Parathyroid adenoma (tissue), 2 donors: ENCODE measurements at regions not wholly inside any gene's neighbourhood (a gene's known extent, or its start where the extent isn't known, plus 50 kb on each side); places are given as distances from the start of the nearest gene placed in this dataset.

ENCODE experiments used
- H2AFZ ChIP-seq: fragments of 300-600 bp; sonication (generic); one replicate; pipeline ENCODE4 v1.7.0; 2017; ENCODE audit warnings: antibody characterized with exemption, mild to moderate bottlenecking
- H3K27ac ChIP-seq: fragments of 300-600 bp; sonication (generic); one replicate; pipeline ENCODE4 v1.7.0; 2017
- H3K27me3 ChIP-seq: fragments of 300-600 bp; sonication (generic); one replicate; pipeline ENCODE4 v1.7.0; 2017; ENCODE audit warnings: low read length; ENCODE audit not compliant: control insufficient read depth, insufficient read depth
- H3K36me3 ChIP-seq: fragments of 300-600 bp; sonication (generic); one replicate; pipeline ENCODE4 v1.7.0; 2017; ENCODE audit warnings: low read length; ENCODE audit not compliant: control insufficient read depth, insufficient read depth
- H3K4me1 ChIP-seq: fragments of 300-600 bp; sonication (generic); one replicate; pipeline ENCODE4 v1.7.0; 2017; ENCODE audit warnings: control low read depth
- H3K4me2 ChIP-seq: fragments of 300-600 bp; sonication (generic); one replicate; pipeline ENCODE4 v1.7.0; 2017; ENCODE audit warnings: low read length
- H3K4me3 ChIP-seq: fragments of 300-600 bp; sonication (generic); one replicate; pipeline ENCODE4 v1.7.0; 2017; ENCODE audit warnings: low read depth, low read length
- H3K79me2 ChIP-seq: fragments of 300-600 bp; sonication (generic); one replicate; pipeline ENCODE4 v1.7.0; 2017; ENCODE audit warnings: control low read depth
- H3K9ac ChIP-seq: fragments of 300-600 bp; sonication (generic); one replicate; pipeline ENCODE4 v1.7.0; 2017; ENCODE audit warnings: mild to moderate bottlenecking
- H3K9me3 ChIP-seq: fragments of 300-600 bp; sonication (generic); one replicate; pipeline ENCODE4 v1.7.0; 2017; ENCODE audit warnings: low read length; ENCODE audit not compliant: control insufficient read depth
- CTCF ChIP-seq: fragments of 300-600 bp; sonication (generic); IDR thresholded peaks from one replicate; pipeline ENCODE4 v1.7.0; 2017; ENCODE audit warnings: antibody characterized with exemption, mild to moderate bottlenecking
- donor health status: primary hyperparathyroidism.

- no peak for TF ChIP-seq CTCF
- H3K9ac ChIP-seq = no peak overlapping the region
Measured at GRCh38 chr2:71988170-71988569, 159.5 kb downstream of the CYP26B1 start.

GRCh38 chr2:71976685-71977084 is 171.0 kb downstream of the CYP26B1 start:
- Histone ChIP-seq H3K4me2 (no peak overlapping the region), H3K9ac (no peak overlapping the region), H3K36me3 (no peaks in the 10 kb centered on the region), H3K4me1 (no peaks in the 10 kb centered on the region), H3K27ac (no peak overlapping the region), H3K27me3 (no peaks in the 10 kb centered on the region), H3K4me3 (no peak overlapping the region), H3K9me3 (no peaks in the 10 kb centered on the region), H3K79me2 (no peaks in the 10 kb centered on the region), H2AFZ (no peak overlapping the region)
- TF ChIP-seq CTCF = no peak

More at GRCh38 chr2:71988170-71988569, 159.5 kb downstream of the CYP26B1 start:
- Histone ChIP-seq H2AFZ (no peak overlapping the region), H3K27ac (no peak overlapping the region), H3K36me3 (no peaks in the 10 kb centered on the region), H3K79me2 (no peaks in the 10 kb centered on the region), H3K4me3 (no peak overlapping the region), H3K27me3 (no peaks in the 10 kb centered on the region), H3K4me1 (no peaks in the 10 kb centered on the region), H3K9me3 (no peaks in the 10 kb centered on the region), H3K4me2 (no peak overlapping the region)

GRCh38 chr2:71974846-71975245 is 172.8 kb downstream of the CYP26B1 start:
- H3K9me3 ChIP-seq = no peaks in the 10 kb centered on the region
- H3K4me3 ChIP-seq = no peak overlapping the region
- H3K4me2 ChIP-seq = no peak overlapping the region
- H3K79me2 ChIP-seq = no peaks in the 10 kb centered on the region
- H3K9ac ChIP-seq = no peak overlapping the region
- H3K36me3 ChIP-seq = no peaks in the 10 kb centered on the region
- H2AFZ ChIP-seq = no peak overlapping the region
- no peak for TF ChIP-seq CTCF
- H3K27ac ChIP-seq = no peak overlapping the region
- H3K27me3 ChIP-seq = no peaks in the 10 kb centered on the region
- H3K4me1 ChIP-seq = no peaks in the 10 kb centered on the region

GRCh38 chr2:71971493-71971892 is 176.2 kb downstream of the CYP26B1 start:
- H2AFZ ChIP-seq = no peak overlapping the region
- H3K9me3 ChIP-seq = no peaks in the 10 kb centered on the region
- H3K36me3 ChIP-seq = no peaks in the 10 kb centered on the region
- H3K9ac ChIP-seq = no peak overlapping the region
- H3K4me1 ChIP-seq = no peaks in the 10 kb centered on the region
- no peak overlapping the region for H3K4me2 ChIP-seq
- H3K27me3 ChIP-seq = no peaks in the 10 kb centered on the region
- no peak overlapping the region for H3K4me3 ChIP-seq
- H3K27ac ChIP-seq = no peak overlapping the region
- H3K79me2 ChIP-seq = no peaks in the 10 kb centered on the region
- TF ChIP-seq CTCF = no peak

- no peak overlapping the region for H3K9ac ChIP-seq
- no peaks in the 10 kb centered on the region for H3K79me2 ChIP-seq
- no peaks in the 10 kb centered on the region for H3K9me3 ChIP-seq
- H3K4me3 ChIP-seq = no peak overlapping the region
- H3K4me1 ChIP-seq = no peaks in the 10 kb centered on the region
- H3K27ac ChIP-seq = no peak overlapping the region
- H3K27me3 ChIP-seq = no peaks in the 10 kb centered on the region
- H2AFZ ChIP-seq = no peak overlapping the region
- no peak overlapping the region for H3K4me2 ChIP-seq
- H3K36me3 ChIP-seq = no peaks in the 10 kb centered on the region
- TF ChIP-seq CTCF = no peak
Measured at GRCh38 chr2:71965530-71965929, 182.1 kb downstream of the CYP26B1 start.
